Lower leg skin (tissue), 4 donors: ENCODE measurements at regions not wholly inside any gene's neighbourhood (a gene's known extent, or its start where the extent isn't known, plus 50 kb on each side); places are given as distances from the start of the nearest gene placed in this dataset.

ENCODE experiments used
- DNase-seq, 2 donors: peaks; one replicate each; pipeline ENCODE4 v3.0.0-alpha.2; 2019; ENCODE audit warnings: low spot score in 2 of 2
- H3K4me3 ChIP-seq: fragments of 200-600 bp; sonication (generic); 2 replicates; pipeline ENCODE4 v1.5.1; 2017; ENCODE audit warnings: mild to moderate bottlenecking, low read depth; ENCODE audit not compliant: poor library complexity, severe bottlenecking
- POLR2A ChIP-seq, 2 donors: fragments of 450-650 bp; IDR thresholded peaks; one replicate each; pipeline ENCODE4 v1.6.1; 2016 to 2017; ENCODE audit warnings: antibody characterized with exemption in 2 of 2, mild to moderate bottlenecking in 1 of 2, moderate library complexity in 1 of 2
- WGBS, 2 donors: methylation state at CpG; one replicate each; pipeline ENCODE4 v1.1.5; 2018; 5-methylcytosine and 5-hydroxymethylcytosine counted together
- intact Hi-C: fragments of 100-400 bp; cut with DNase I; formaldehyde crosslinking; loops from one replicate; pipeline ENCODE4 v1.15.0; 2023; ENCODE audit warnings: low total_unique reads
- TF ChIP-seq, protein P1 (sequence below), 3 donors: fragments of 450-650 bp; IDR thresholded peaks; one replicate each; pipeline ENCODE4 v1.5.1; 2016; ENCODE audit warnings: antibody characterized with exemption in 3 of 3, mild to moderate bottlenecking in 3 of 3, moderate library complexity in 2 of 3

DNA sequence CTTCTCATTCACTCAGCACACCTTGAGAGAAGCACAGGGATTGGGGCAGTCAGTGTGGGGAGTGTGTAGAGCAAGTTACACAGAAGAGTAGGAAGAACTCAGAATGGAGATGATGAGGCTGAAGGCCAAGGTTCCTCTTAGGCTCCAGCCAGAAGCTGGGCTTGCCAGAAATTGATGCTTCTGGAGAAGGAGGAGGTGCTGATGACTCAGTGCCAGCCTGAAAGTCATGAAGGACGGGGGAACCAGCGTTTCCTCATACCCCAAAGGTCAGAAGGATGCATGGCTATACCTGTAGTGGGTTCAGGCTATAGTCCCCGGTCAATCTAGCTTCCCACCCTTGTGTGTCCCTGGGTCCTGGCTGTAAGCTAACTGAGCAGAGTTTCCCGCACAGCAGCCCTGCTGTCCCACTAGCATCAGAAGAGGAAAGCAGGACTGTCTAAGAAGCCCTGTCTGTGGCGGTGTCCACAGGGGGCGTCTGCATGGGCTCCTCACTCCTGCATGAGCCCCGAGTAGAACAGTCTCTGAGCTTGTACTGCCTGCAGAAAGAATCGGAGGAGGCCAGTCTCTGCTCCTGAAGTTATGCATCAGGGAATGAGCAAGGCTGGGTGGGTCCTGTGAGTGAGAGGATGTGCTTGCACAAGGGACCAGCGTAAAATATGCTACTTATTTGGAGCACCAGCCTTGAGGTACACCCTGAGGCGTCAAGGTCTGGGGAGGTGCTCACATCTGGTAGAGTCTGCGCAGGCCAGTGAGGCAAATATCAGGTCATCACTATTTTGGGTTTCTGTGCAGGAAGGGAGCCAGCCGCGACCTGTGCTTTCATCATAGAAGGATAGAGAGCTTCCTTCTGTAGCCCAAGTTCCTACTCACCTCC lies 148.5 kb downstream of the MRPL14 start:
- 81 to 83% methylated on average over 13 of the region's 13 CpGs for WGBS, 2 donors
- no peak for TF ChIP-seq POLR2A (IDR thresholded peaks at IDR 0.05)
- TF ChIP-seq, protein P1, sequence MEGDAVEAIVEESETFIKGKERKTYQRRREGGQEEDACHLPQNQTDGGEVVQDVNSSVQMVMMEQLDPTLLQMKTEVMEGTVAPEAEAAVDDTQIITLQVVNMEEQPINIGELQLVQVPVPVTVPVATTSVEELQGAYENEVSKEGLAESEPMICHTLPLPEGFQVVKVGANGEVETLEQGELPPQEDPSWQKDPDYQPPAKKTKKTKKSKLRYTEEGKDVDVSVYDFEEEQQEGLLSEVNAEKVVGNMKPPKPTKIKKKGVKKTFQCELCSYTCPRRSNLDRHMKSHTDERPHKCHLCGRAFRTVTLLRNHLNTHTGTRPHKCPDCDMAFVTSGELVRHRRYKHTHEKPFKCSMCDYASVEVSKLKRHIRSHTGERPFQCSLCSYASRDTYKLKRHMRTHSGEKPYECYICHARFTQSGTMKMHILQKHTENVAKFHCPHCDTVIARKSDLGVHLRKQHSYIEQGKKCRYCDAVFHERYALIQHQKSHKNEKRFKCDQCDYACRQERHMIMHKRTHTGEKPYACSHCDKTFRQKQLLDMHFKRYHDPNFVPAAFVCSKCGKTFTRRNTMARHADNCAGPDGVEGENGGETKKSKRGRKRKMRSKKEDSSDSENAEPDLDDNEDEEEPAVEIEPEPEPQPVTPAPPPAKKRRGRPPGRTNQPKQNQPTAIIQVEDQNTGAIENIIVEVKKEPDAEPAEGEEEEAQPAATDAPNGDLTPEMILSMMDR (IDR thresholded peaks at IDR 0.05): no peak
- intact Hi-C loops: no loop called here
- no peak overlapping the region for H3K4me3 ChIP-seq
- DNase-seq: peak in 1 of 2 donors; percentile 70

DNA sequence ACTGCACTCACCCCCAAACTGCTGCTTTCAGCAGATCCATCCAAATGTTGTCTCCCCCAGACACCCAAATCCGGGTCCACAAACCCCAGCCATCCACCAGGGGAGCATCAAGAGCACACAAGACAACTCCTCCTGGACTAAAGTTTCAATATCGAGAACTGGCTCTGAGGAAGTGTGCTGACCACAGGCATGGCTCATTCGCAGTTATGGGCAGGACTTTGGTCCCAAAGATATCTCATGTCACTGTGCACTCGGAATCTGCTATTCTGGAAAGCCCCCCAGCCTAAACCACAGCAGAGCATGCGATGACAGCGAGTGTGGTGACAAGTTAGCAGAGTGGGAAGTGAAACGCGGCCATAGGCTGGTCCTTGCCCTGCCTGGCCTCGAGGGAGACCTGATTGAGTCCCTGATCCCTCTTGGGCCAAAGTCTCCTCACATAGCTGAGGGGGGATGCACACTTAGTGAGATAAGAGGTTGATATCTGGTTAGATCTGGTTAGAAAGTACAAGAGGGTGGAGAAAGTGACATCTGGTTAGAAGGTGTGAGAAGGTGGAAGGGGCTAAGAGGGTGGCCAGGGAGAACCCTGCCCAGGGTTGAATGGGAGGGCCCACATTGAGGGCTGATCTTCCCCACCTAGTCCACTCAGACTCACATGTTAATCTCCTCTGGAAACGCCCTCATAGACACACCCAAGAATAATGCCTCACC lies 149.7 kb downstream of the MRPL14 start:
- peak in 1 of 2 donors; percentile 61 for DNase-seq
- WGBS, 2 donors: 73 to 83% methylated on average over 10 of the region's 10 CpGs
- no peak overlapping the region for H3K4me3 ChIP-seq
- TF ChIP-seq, protein P1 (IDR thresholded peaks at IDR 0.05): no peak
- TF ChIP-seq POLR2A (IDR thresholded peaks at IDR 0.05): no peak
- intact Hi-C loops: no loop called here

GRCh38 chr6:43976706-43977403 lies 150.4 kb downstream of the MRPL14 start:
- intact Hi-C loops: no loop called here
- 80 to 81% methylated on average over 5 of the region's 5 CpGs for WGBS, 2 donors
- DNase-seq: peak in 1 of 2 donors; percentile 57
- TF ChIP-seq, protein P1 (IDR thresholded peaks at IDR 0.05): no peak
- no peak for TF ChIP-seq POLR2A (IDR thresholded peaks at IDR 0.05)
- H3K4me3 ChIP-seq: no peak overlapping the region

DNA sequence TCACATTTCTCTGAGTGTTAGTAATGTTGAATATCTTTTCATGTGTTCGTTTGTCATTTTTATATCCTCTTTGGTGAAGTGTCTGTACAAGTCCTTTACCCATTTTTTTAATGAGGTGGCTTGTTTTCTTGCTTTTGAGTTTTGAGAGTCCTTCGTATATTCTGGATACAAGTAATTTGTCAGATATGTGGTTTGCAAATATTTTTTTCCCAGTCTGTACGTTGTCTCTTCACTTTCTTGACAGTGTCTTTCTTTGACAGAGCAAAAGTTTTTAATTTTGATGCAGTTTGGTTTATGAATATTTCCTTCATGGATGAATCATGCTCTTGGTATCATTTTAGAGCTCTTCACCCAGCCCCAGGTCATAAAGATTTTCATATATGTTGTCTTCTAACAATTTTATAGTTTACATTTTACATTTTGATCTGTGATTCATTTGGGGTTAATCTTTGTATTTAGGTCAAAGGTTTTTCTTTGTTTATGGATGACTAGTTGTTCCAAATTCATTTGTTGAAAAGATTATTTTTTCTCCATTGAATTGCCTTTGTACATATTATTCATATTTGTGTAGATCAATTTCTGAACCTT lies 152.5 kb downstream of the MRPL14 start:
- 55 to 72% methylated on average over 3 of the region's 3 CpGs for WGBS, 2 donors
- no peak overlapping the region for H3K4me3 ChIP-seq
- intact Hi-C loops: no loop called here
- TF ChIP-seq, protein P1 (IDR thresholded peaks at IDR 0.05): no peak
- no peak for TF ChIP-seq POLR2A (IDR thresholded peaks at IDR 0.05)
- no peak for DNase-seq

DNA sequence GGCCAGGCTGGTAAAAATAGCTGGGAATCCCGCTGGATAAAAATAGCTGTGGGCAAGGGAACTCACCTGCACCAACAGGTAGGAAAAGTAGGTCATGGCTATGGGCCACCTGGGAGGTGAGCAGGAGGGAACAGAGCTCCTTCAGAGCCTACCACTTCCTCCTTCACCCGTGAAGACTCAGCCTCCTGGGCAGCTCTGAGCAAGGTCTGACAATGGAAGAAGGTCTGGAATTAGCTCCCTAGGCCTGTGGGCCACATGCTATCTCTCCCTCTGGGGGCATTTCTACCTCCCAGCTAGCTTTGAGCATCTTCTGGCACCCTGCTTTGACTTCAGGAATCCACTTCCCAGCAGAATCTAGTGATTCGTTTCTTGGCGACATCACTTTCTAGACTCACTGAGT lies 153.9 kb downstream of the MRPL14 start:
- intact Hi-C loops: no loop called here
- peak; percentile 48 to 75 for DNase-seq
- 29 to 34% methylated on average over 4 of the region's 4 CpGs for WGBS, 2 donors
- TF ChIP-seq POLR2A (IDR thresholded peaks at IDR 0.05): no peak
- TF ChIP-seq, protein P1 (IDR thresholded peaks at IDR 0.05): no peak
- H3K4me3 ChIP-seq: no peak overlapping the region
